Body of pancreas (tissue), 4 donors: ENCODE measurements at regions not wholly inside any gene's neighbourhood (a gene's known extent, or its start where the extent isn't known, plus 50 kb on each side); places are given as distances from the start of the nearest gene placed in this dataset.

ENCODE experiments used
- ATAC-seq: fragments of 150-250 bp; one replicate; pipeline ENCODE4 v1.9.1; 2016
- DNase-seq, 4 donors: peaks; one replicate each; pipeline ENCODE4 v3.0.0-alpha.2; 2019
- H3K27ac ChIP-seq, 4 donors: fragments of 200-600 bp; sonication (generic); 1 replicate in 3 of 4; 2 replicates in 1 of 4; pipeline versions ENCODE4 v1.5.1 to v1.6.1; 2016 to 2019; ENCODE audit warnings: mild to moderate bottlenecking in 1 of 4, mixed read lengths in 1 of 4, moderate library complexity in 1 of 4
- H3K27me3 ChIP-seq, 2 donors: fragments of 200-600 bp; sonication (generic); one replicate each; pipeline ENCODE4 v1.6.0; 2016; ENCODE audit warnings: mild to moderate bottlenecking in 1 of 2
- H3K36me3 ChIP-seq, 2 donors: fragments of 200-600 bp; sonication (generic); replicated peaks in 1 of 2; 2 replicates each; pipeline ENCODE4 v1.5.1; 2016; ENCODE audit warnings: low read depth in 2 of 2; ENCODE audit not compliant: insufficient read depth in 1 of 2
- H3K4me1 ChIP-seq: fragments of 200-600 bp; sonication (generic); one replicate; pipeline ENCODE4 v1.6.0; 2016
- H3K4me3 ChIP-seq, 2 donors: fragments of 200-600 bp; sonication (generic); 1 replicate in 1 of 2; 2 replicates in 1 of 2; pipeline ENCODE4 v1.5.1; 2016 to 2019
- H3K9me3 ChIP-seq, 3 donors: fragments of 200-600 bp; sonication (generic); 1 replicate in 2 of 3; 2 replicates in 1 of 3; pipeline ENCODE4 v1.5.1; 2016
- CTCF ChIP-seq, 7 experiments: fragments of 450-650 bp in 4 of 7; fragments of 200-600 bp in 3 of 7; sonication (generic) in 3 of 7; IDR thresholded peaks; one replicate each; pipeline ENCODE4 v1.5.1; 2016 to 2019; ENCODE audit warnings: antibody characterized with exemption in 7 of 7
- POLR2A ChIP-seq, 3 donors: fragments of 450-650 bp; IDR thresholded peaks; one replicate each; pipeline ENCODE4 v1.6.1; 2016; ENCODE audit warnings: antibody characterized with exemption in 3 of 3, mild to moderate bottlenecking in 2 of 3
- WGBS, 2 donors: methylation state at CpG; one replicate each; pipeline ENCODE4 v1.1.5; 2017; 5-methylcytosine and 5-hydroxymethylcytosine counted together
- intact Hi-C: fragments of 100-400 bp; cut with DNase I; formaldehyde crosslinking; loops from one replicate; pipeline ENCODE4 v1.15.1; 2023

- H3K9me3 ChIP-seq, result no peaks in the 10 kb centered on the region
- no peaks in the 10 kb centered on the region for H3K4me1 ChIP-seq
- intact Hi-C loops, result no loop called here
- TF ChIP-seq POLR2A (IDR thresholded peaks at IDR 0.05), result no peak
- no peak for TF ChIP-seq CTCF (IDR thresholded peaks at IDR 0.05)
- no peak for DNase-seq
- H3K4me3 ChIP-seq, result no peak overlapping the region
- no peaks in the 10 kb centered on the region for H3K36me3 ChIP-seq
- H3K27ac ChIP-seq, result no peak overlapping the region
- WGBS, 2 donors, result 69 to 80% methylated on average over 5 of the region's 5 CpGs
- no peaks in the 10 kb centered on the region for H3K27me3 ChIP-seq
- ATAC-seq, result no peak
Measured at GRCh38 chr6:44646355-44646754, 258.8 kb downstream of the CDC5L start.

GRCh38 chr6:44649365-44650025 lies 262.0 kb downstream of the CDC5L start:
- Histone ChIP-seq H3K27me3 (no peaks in the 10 kb centered on the region), H3K9me3 (no peaks in the 10 kb centered on the region), H3K36me3 (no peaks in the 10 kb centered on the region), H3K4me3 (no peak overlapping the region), H3K27ac (no peak overlapping the region), H3K4me1 (no peaks in the 10 kb centered on the region)
- TF ChIP-seq CTCF (IDR thresholded peaks at IDR 0.05), result no peak
- no peak for TF ChIP-seq POLR2A (IDR thresholded peaks at IDR 0.05)
- intact Hi-C loops, result loop anchor here (5.0 kb wide), 2 partner anchors 177 to 1068 kb away; no protein-coding TSS in a partner anchor
- peak; percentile 45 for ATAC-seq
- 44 to 53% methylated on average over 4 of the region's 4 CpGs for WGBS, 2 donors
- no peak for DNase-seq

GRCh38 chr6:44650495-44650894 lies 263.0 kb downstream of the CDC5L start:
- no peak for DNase-seq
- Histone ChIP-seq H3K4me3 (no peak overlapping the region), H3K36me3 (no peaks in the 10 kb centered on the region), H3K4me1 (peaks cover 4% of the 10 kb centered on the region), H3K27me3 (no peaks in the 10 kb centered on the region), H3K9me3 (no peaks in the 10 kb centered on the region), H3K27ac (no peak overlapping the region)
- TF ChIP-seq POLR2A (IDR thresholded peaks at IDR 0.05) (no peak), CTCF (IDR thresholded peaks at IDR 0.05) (no peak)
- ATAC-seq, result no peak
- 75 to 82% methylated on average over 6 of the region's 6 CpGs for WGBS, 2 donors
- intact Hi-C loops, result loop anchor here (5.0 kb wide), 2 partner anchors 178 to 1067 kb away; no protein-coding TSS in a partner anchor

GRCh38 chr6:44650947-44651346 lies 263.4 kb downstream of the CDC5L start:
- intact Hi-C loops, result loop anchor here (5.0 kb wide), 2 partner anchors 179 to 1066 kb away; no protein-coding TSS in a partner anchor
- no peak overlapping the region for H3K27ac ChIP-seq
- H3K4me1 ChIP-seq, result peaks cover 7% of the 10 kb centered on the region
- H3K4me3 ChIP-seq, result no peak overlapping the region
- no peak for DNase-seq
- no peaks in the 10 kb centered on the region for H3K9me3 ChIP-seq
- no peaks in the 10 kb centered on the region for H3K27me3 ChIP-seq
- H3K36me3 ChIP-seq, result no peaks in the 10 kb centered on the region
- no peak for ATAC-seq
- WGBS, 2 donors, result 79 to 95% methylated on average over 5 of the region's 5 CpGs
- TF ChIP-seq CTCF (IDR thresholded peaks at IDR 0.05) (no peak), POLR2A (IDR thresholded peaks at IDR 0.05) (no peak)

- H3K27ac ChIP-seq, result no peak overlapping the region
- no peaks in the 10 kb centered on the region for H3K27me3 ChIP-seq
- TF ChIP-seq POLR2A (IDR thresholded peaks at IDR 0.05) (no peak), CTCF (IDR thresholded peaks at IDR 0.05) (no peak)
- no peaks in the 10 kb centered on the region for H3K9me3 ChIP-seq
- DNase-seq (no peak), ATAC-seq (no peak)
- peaks cover 7% of the 10 kb centered on the region for H3K4me1 ChIP-seq
- intact Hi-C loops, result loop anchor here (5.0 kb wide), 2 partner anchors 179 to 1066 kb away; no protein-coding TSS in a partner anchor
- no peak overlapping the region for H3K4me3 ChIP-seq
- no peaks in the 10 kb centered on the region for H3K36me3 ChIP-seq
- 57 to 67% methylated on average over 15 of the region's 15 CpGs for WGBS, 2 donors
Measured at GRCh38 chr6:44651604-44652003, 264.1 kb downstream of the CDC5L start.
